NK-92 (cell line): ENCODE measurements at regions not wholly inside any gene's neighbourhood (a gene's known extent, or its start where the extent isn't known, plus 50 kb on each side); places are given as distances from the start of the nearest gene placed in this dataset.

Experiments used
- DNase-seq: peaks from one replicate; lab custom pipeline; 2025; ENCODE audit not compliant: unreplicated experiment; lab: John Stamatoyannopoulos, UW

DNA sequence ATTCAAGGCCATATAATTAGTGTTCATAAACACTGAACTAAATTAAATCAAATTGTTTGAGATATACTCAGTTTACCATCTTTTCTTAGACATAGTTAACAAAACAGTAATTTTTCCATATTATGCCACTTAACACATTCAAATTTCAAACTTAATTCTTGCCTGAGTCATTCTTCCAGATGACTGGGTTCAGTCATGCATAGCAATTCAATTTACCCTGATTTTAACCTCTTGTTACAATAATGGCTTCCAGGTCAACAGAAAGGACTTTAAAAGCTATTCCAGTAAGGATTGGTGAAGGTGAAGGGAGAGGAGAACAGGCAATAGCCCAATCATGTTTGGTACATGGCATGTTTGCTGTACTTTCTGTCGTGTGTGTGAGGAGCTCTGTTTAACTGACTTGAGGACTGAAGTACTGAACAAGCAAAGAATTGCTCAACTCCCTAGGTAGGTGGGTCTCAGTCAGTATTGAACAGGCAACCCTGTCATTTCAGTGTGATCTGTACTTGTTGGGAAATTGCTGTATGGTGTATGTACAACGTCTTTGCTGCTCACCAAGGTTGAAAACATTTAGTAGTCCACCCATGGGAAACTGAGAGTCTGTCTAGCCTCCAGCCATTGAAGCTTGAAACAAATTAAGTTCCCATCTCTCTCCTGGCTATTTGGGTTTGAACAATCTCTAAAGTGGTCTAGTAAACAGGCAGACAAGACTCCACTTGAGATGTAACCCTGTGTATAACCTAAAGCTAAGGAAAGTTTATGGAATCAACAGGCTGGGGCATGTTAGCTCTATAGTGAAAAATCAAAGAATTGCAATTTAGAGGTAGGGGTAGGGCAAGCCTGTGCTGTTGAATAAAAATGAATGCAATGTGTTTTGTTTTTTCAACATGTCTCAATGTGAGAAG lies 327.2 kb downstream of the BTG1 start:
- no peak for DNase-seq

DNA sequence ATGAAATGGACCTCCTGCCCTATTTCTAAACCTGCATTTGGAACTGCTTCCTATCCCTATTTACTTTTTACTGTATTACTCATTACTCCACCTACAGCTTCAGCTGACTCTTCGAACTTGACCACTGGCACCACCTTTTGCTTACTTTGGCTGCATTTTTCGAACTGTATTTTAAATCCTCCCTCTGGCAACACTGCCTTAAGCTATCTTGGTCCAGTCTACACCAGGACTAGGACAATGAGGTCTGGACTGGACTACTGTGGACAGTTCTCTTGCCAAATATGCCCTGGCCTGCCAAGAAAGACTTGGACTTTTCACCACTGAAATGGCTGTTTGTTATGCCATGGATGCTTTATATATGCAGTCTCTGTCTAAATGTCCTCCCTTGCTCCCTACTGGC lies 328.1 kb downstream of the BTG1 start:
- DNase-seq, result no peak

GRCh38 chr12:91813701-91814100 lies 331.9 kb downstream of the BTG1 start:
- no peak for DNase-seq

- no peak for DNase-seq
Measured at GRCh38 chr12:91811481-91812287, 334.0 kb downstream of the BTG1 start.

DNA sequence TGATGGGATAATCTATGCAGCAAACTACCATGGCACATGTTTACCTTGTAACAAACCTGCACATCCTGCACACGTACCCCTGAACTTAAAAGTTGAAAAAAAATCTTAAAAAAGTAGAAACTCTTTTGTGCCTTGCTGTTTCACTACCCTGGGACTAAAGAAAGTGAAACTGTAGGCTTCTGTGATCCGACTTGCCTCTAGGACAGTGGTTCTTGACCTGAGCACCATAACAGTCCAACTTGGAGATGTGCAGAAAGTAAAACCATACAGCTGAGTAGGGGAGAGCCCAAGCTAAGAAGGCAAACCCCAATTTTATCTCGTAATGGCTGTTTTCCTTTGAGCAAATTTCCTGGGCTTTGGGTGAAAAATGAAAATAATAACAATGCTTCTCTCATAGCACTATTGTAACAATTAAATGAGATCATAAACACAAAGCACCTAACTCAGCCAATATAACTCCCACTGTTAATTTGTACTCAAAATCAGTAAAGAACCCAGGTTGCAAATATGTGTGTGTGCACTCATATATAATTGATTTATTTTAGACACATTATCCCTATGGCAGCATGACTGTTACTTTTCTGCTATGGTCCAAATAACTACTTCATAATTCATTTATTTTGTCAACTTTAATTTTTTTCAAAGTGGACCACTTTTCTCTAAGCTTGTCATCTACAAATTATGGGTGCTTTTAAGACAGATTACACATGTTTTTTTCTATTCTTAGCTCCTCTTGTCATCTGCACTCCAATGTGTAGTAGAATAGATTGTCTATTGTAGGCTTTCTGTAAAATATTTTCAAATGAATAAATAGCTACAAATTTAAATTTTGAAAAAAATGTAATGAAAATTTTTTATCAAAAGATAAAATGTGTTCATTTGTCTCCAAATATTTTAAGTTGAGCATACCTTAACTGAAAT lies 334.9 kb downstream of the BTG1 start:
- DNase-seq, result no peak

DNA sequence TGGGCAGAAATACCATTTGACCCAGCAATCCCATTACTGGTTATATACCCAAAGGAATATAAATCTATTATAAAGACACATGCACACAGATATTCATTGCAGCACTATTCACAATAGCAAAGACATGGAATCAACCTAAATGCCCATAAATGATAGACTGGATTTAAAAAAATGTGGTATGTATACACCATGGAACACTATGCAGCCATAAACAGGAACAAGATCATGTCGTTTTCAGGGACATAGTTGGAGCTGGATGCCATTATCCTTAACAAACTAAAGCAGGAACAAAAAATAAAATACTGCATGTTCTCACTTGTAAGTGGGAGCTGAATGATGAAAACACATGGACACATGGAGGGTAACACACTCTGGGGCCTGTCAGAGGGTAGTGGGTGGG lies 335.6 kb downstream of the BTG1 start:
- DNase-seq, result no peak

DNA sequence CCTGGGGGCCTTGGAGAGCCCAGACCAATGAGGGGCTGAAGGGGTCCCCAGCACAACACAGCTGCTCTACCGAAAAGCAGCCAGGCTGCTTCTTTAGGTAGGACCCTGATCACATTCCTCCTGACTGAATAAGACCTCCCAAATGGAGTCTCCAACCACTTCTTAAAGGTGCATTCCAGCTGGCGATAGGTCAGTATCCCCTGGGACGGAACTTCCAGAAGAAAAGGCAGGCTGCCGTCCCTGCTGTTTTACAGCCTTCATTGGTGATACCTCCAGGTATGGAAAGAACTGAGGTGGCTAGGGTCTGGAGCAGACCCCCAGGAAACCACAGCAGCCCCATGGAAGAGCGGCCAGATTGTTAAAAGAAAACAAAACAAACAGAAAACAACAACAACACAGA lies 340.6 kb downstream of the BTG1 start:
- DNase-seq, result no peak

DNA sequence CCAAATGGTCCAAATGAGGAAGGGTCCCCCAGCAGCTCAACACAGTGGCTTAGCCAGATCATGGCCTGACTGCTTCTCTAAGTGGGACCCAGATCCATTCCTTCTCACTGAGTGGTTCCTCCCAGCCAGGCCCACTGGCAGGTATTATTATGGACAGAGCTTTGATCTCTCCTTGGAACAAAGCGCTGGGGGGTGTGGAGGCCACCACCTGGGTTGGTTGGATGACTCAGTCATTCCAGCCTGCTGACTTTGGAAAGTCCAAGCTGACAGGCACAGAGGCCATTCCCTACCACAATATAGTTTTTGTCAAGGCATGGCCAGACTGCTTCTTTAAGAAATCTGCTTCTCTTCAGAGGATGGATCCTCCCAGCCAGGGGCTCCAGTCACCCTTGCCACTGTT lies 341.1 kb downstream of the BTG1 start:
- DNase-seq, result no peak

GRCh38 chr12:91801048-91801447 lies 344.6 kb downstream of the BTG1 start:
- no peak for DNase-seq

DNA sequence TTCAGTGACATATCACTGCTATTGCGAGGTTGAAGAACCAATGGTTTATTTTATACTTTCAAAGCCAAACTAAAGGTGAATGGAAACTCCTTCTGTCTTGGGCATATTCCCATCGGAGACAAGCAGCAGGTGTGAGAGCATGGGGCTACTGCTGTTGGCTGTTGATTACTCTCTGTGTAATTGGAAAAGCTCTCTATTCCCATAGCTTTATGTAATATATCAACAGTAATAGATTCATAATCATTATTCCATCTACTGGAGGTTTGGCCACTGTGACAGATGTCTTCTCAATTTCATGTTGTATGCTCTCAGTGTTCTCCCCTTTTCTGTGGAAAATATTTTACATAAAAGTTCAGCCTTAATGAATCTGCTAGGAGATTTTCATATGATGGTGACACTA lies 352.0 kb downstream of the BTG1 start:
- no peak for DNase-seq

GRCh38 chr12:91792597-91792996 lies 353.0 kb downstream of the BTG1 start:
- no peak for DNase-seq

DNA sequence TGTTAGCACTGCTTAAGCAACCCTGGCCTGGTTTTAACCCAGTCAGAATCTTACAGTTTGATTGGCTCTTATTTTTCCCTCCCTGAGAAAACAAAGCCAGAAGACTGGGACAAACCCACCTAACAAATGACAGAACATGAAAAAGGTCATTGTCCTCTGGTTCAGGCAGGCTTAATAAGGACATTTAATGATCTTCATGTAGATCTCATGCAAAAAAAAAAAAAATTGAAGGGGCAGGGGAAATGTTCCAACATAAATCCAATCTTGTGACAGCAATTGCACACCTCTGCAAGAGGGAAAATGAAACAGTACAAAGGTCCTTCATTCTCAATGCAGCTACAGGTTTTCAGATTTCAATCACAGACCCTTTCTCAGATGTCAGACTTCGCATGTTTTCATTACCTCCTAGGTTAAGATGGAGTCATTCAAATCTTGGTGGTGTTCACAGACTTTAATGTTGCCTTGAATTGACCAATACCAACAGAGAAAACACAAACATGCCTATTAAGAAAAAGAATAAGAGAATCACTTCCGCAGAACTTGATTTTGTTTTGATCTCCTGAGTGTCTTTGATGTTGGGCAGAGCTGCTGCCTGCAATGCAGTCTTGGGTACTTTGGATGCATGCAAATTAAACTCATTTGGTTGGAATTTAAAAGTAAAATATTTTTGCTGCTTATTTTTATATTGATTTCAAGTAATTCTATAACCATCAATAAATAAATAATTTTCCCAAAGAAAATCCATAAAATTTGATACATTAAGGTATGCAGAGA lies 359.0 kb downstream of the BTG1 start:
- no peak for DNase-seq

DNA sequence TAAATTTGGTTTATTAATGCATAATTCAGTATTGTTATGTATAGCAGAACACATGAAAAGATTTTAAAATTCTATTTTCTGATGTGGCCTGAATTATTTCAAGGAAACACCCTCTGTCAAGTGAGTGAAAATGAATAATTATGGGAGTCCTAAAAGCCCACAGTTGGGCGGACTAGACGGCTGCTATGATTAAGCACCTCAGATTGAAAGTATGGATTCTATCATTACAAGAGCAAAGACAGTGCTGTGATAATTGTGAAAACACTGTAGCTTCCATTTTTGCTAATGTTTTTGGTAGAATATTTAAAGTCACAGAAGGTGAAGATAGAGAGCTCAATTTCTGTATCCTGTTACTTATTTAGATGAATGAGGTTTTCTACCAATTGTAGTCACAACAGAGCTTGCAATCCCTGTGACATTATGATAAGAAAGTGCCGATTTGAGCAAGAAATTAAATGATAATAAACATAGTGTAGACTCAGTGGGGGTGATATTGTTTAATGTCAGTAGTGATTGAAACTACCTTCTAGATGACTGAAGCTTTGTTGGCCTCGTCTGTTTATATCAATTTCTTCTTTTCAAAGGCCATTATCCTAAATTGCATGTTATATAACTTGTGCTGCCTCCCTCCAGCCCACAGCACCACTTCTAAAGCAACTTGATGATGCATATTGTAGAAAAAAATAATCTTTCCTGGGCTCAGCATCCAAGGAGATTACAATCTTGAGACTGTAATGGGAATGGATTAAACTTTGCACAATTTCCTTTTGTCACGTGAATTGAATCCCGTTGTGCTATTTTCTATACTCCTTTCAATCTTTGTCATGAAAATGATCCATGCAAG lies 359.8 kb downstream of the BTG1 start:
- DNase-seq, result no peak

DNA sequence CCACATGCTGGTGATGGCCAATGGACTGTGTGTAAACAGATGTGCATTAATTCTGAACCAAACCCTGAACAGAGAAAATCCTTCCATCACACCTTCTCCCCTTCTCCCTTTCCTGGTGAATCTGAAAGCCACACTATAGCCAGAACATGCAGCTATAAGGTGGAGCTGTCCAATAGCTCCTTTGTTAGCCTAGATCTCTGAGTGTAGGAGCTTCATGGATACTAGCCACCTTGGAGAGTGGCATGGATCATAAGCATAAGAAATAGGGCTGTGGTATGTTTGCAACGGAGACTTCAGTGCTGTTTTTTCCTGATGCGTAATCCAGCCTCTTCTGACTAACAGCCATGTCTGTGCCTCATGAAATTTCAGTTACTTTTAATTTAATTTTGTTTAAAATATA lies 364.5 kb downstream of the BTG1 start:
- no peak for DNase-seq

DNA sequence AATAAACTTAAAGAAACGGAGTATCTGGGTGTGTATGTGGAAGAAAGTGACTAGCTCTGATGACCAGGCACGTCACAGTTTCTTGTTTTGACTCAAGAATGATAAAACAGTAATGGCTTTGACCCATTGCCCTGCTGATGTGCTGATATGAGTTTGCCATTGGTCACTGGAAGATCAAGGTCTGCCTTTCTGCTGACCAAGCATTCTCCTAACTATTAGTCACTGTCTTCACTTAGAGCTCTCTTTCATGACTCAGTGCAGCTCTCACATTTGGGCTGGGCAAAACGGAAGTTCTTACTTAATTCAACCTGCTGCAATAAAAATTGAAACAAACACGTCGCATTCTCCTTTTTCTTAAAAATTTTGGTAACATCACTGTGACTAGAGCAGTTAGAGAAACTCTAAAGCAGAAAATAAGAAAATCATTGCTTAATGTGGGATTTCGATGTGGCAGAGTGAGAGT lies 366.7 kb downstream of the BTG1 start:
- no peak for DNase-seq

DNA sequence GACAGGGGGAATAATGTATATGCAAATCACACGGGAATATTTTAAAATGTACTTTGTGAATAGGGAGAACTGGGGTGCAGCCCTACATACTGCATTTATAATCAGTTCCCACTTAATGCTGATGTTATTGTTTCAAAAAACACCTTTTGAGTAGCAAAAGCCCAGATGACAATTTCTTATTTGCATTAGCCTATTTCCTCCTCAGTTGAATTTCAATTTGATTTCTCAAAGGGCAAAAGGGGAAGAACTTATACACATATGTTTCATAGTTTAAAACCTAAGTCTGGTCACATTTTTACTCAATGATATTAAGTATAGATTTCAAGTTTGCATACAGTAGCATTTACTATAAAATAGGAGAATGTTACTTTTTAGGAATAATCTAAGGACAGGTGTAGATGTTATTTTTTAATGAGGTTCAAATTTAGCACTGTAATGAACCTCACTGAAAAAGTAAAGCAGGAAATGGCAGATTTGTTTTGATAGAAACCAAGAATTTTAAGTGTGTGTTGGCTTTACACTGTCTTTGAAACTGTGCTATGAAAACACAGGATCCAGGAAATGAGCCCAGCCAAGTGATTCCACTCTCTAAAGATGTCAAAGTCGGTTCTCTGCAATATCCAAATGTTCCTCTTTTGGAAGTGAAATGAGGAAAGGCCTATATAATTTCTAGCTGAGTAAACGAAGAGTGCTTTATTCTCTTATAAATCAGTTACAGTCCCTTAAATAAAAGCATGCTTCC lies 367.4 kb downstream of the BTG1 start:
- DNase-seq, result no peak

DNA sequence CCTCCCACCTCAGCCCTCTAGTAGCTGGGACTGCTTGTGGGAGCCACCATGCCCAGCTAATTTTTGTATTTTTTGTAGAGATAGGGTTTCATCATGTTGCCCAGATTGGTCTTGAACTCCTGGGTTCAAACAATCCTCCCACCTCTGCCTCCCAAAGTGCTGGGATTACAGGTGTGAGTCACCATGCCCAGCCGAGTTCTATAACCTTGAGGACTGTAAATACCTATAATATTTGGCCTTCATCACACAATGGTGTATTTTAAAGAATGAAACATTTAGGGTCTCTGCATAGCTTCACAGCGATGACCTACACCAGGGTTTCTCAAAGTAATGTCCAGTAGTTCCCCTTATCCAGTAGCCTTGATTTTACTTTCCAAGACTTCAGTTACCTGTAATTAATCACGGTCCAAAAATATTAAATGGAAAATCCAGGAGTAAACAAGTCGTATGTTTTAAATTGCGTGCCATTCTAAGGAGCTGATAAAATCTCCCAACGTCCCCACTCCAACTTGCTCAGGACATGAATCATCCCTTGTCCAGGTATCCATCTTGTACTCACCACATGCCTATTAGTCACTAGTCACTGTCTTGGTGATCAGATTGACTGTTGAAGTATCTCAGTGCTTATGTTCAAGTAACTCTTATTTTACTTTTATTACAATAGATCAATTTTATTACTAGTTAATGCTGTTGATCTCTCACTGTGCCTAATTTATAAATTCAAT lies 368.2 kb downstream of the BTG1 start:
- no peak for DNase-seq

- DNase-seq, result no peak
Measured at GRCh38 chr12:91774434-91774921, 371.2 kb downstream of the BTG1 start.
